A549 (cell line): ENCODE measurements at regions not wholly inside any gene's neighbourhood (a gene's known extent, or its start where the extent isn't known, plus 50 kb on each side); places are given as distances from the start of the nearest gene placed in this dataset.

ENCODE experiments used
- BHLHE40 ChIP-seq: IDR thresholded peaks from 2 replicates; pipeline ENCODE4 v1.6.1; 2012; ENCODE audit warnings: low read depth, low read length, inconsistent platforms
- CBX2 ChIP-seq: fragments of 200-600 bp; sonication (generic); IDR thresholded peaks from 2 replicates; pipeline ENCODE4 v1.6.1; 2016; ENCODE audit warnings: low read depth, mild to moderate bottlenecking, borderline replicate concordance
- CTCF ChIP-seq: fragments of >200 bp; sonication (Bioruptor Twin); formaldehyde crosslinking; IDR thresholded peaks from 3 replicates; pipeline ENCODE4 v1.5.1; 2016
- EP300 ChIP-seq, 2 experiments: fragments of >200 bp; sonication (Bioruptor Twin); formaldehyde crosslinking; IDR thresholded peaks; 2 replicates in 1 of 2; 3 replicates in 1 of 2; pipeline ENCODE4 v1.6.1; 2016 to 2017
- HDAC2 ChIP-seq: fragments of 200-600 bp; sonication (generic); IDR thresholded peaks from 2 replicates; pipeline ENCODE4 v1.6.1; 2016
- KDM1A ChIP-seq: fragments of 200-600 bp; sonication (generic); IDR thresholded peaks from 2 replicates; pipeline ENCODE4 v1.6.1; 2016; ENCODE audit warnings: low read depth, mild to moderate bottlenecking
- KDM5A ChIP-seq: fragments of 200-600 bp; sonication (generic); IDR thresholded peaks from 2 replicates; pipeline ENCODE4 v1.6.1; 2016; ENCODE audit warnings: antibody characterized with exemption, mild to moderate bottlenecking
- NR3C1 ChIP-seq: fragments of >200 bp; sonication (Bioruptor Twin); formaldehyde crosslinking; IDR thresholded peaks from 3 replicates; pipeline ENCODE4 v1.6.1; 2017
- PBX3 ChIP-seq: IDR thresholded peaks from 2 replicates; pipeline ENCODE4 v1.6.1; 2012
- POLR2A ChIP-seq: IDR thresholded peaks from 2 replicates; pipeline ENCODE4 v1.6.1; 2012; ENCODE audit warnings: mild to moderate bottlenecking, low read length
- RAD21 ChIP-seq, 2 experiments: fragments of >200 bp in 1 of 2; sonication (Bioruptor Twin) in 1 of 2; formaldehyde crosslinking in 1 of 2; IDR thresholded peaks in 1 of 2; conservative IDR thresholded peaks in 1 of 2; 2 replicates in 1 of 2; 3 replicates in 1 of 2; pipeline ENCODE4 v1.6.1; 2012 to 2018; ENCODE audit warnings: inconsistent platforms in 1 of 2
- RCOR1 ChIP-seq: fragments of 150-350 bp; IDR thresholded peaks from 2 replicates; pipeline ENCODE4 v1.6.1; 2014; ENCODE audit warnings: antibody characterized with exemption, low read length, low read depth
- RNF2 ChIP-seq: fragments of 200-600 bp; sonication (generic); IDR thresholded peaks from 2 replicates; pipeline ENCODE4 v1.6.1; 2016; ENCODE audit warnings: low read depth, mild to moderate bottlenecking, antibody characterized with exemption, moderate library complexity, borderline replicate concordance
- TF ChIP-seq, protein P1 (sequence below): fragments of >200 bp; sonication (Bioruptor Twin); formaldehyde crosslinking; IDR thresholded peaks from 2 replicates; pipeline ENCODE4 v1.6.1; 2016

GRCh38 chr16:6267682-6268081 is 1065.0 kb upstream of the RBFOX1 start:
- TF ChIP-seq CTCF, result no peak
- TF ChIP-seq KDM5A, result no peak
- TF ChIP-seq CBX2, result no peak
- TF ChIP-seq BHLHE40, result no peak
- no peak for TF ChIP-seq PBX3
- TF ChIP-seq HDAC2, result no peak
- TF ChIP-seq EP300 (IDR thresholded peaks at IDR 0.05), result no peak
- TF ChIP-seq RNF2, result no peak
- TF ChIP-seq KDM1A, result no peak
- TF ChIP-seq POLR2A, result no peak
- TF ChIP-seq, protein P1, sequence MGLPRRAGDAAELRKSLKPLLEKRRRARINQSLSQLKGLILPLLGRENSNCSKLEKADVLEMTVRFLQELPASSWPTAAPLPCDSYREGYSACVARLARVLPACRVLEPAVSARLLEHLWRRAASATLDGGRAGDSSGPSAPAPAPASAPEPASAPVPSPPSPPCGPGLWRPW, result no peak
- TF ChIP-seq RAD21 (conservative IDR thresholded peaks at IDR 0.05 in 1 of 2, IDR thresholded peaks at IDR 0.05 in 1 of 2), result no peak
- no peak for TF ChIP-seq RCOR1
- TF ChIP-seq NR3C1, result no peak
